Upper lobe of left lung (tissue), 4 donors: ENCODE measurements at regions not wholly inside any gene's neighbourhood (a gene's known extent, or its start where the extent isn't known, plus 50 kb on each side); places are given as distances from the start of the nearest gene placed in this dataset.

Experiments
- POLR2A ChIP-seq, 4 donors: fragments of 450-650 bp; IDR thresholded peaks; one replicate each; pipeline ENCODE4 v1.5.1; 2016 to 2017; ENCODE audit warnings: antibody characterized with exemption in 4 of 4, mild to moderate bottlenecking in 2 of 4
- TF ChIP-seq, protein P1 (sequence below), 6 experiments: fragments of 450-650 bp in 4 of 6; fragments of 200-600 bp in 2 of 6; sonication (generic) in 2 of 6; IDR thresholded peaks; one replicate each; pipeline ENCODE4 v1.5.1; 2016 to 2019; ENCODE audit warnings: antibody characterized with exemption in 6 of 6

GRCh38 chr1:41998250-41998649 lies 79.5 kb upstream of the HIVEP3 start:
- TF ChIP-seq POLR2A (IDR thresholded peaks at IDR 0.05): no peak
- TF ChIP-seq, protein P1, sequence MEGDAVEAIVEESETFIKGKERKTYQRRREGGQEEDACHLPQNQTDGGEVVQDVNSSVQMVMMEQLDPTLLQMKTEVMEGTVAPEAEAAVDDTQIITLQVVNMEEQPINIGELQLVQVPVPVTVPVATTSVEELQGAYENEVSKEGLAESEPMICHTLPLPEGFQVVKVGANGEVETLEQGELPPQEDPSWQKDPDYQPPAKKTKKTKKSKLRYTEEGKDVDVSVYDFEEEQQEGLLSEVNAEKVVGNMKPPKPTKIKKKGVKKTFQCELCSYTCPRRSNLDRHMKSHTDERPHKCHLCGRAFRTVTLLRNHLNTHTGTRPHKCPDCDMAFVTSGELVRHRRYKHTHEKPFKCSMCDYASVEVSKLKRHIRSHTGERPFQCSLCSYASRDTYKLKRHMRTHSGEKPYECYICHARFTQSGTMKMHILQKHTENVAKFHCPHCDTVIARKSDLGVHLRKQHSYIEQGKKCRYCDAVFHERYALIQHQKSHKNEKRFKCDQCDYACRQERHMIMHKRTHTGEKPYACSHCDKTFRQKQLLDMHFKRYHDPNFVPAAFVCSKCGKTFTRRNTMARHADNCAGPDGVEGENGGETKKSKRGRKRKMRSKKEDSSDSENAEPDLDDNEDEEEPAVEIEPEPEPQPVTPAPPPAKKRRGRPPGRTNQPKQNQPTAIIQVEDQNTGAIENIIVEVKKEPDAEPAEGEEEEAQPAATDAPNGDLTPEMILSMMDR (IDR thresholded peaks at IDR 0.05): no peak
